C4-2B (cell line): ENCODE measurements at regions not wholly inside any gene's neighbourhood (a gene's known extent, or its start where the extent isn't known, plus 50 kb on each side); places are given as distances from the start of the nearest gene placed in this dataset.
"Not testable (repeated sequence)": the region's sequence is repeated elsewhere in the genome, so short reads cannot be mapped to it uniquely, and the experiment has no call there.

Experiments used
- H3K27ac ChIP-seq: fragments of 450-650 bp; 2 replicates; pipeline ENCODE4 v1.5.1; 2017
- ZFX ChIP-seq: fragments of 450-650 bp; IDR thresholded peaks from 2 replicates; pipeline ENCODE4 v1.6.1; 2017
- TF ChIP-seq, protein P1 (sequence below): fragments of 450-650 bp; conservative IDR thresholded peaks from 2 replicates; pipeline ENCODE4 v1.5.1; 2017; ENCODE audit warnings: mild to moderate bottlenecking

DNA sequence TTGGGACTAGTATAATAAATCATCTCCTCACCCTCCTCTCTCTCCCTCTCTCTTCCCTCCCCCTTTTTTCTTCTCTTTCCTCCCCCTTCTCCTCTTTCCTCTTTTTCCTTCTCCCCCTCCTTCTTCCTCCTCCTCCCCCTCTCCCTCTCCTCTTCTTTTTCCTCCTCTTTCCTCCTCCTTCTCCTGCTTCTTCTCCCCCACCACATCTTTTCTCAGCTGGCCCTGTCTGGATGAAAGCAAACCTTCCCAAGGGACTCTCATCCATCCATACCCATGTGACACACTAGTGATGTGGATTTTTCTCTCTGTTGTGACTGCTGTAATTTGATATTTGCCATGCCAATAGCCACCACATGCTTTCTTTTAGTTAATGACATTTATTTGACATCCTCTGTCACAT lies 127.2 kb downstream of the EBLN2 start:
- no peak overlapping the region for H3K27ac ChIP-seq
- TF ChIP-seq, protein P1, sequence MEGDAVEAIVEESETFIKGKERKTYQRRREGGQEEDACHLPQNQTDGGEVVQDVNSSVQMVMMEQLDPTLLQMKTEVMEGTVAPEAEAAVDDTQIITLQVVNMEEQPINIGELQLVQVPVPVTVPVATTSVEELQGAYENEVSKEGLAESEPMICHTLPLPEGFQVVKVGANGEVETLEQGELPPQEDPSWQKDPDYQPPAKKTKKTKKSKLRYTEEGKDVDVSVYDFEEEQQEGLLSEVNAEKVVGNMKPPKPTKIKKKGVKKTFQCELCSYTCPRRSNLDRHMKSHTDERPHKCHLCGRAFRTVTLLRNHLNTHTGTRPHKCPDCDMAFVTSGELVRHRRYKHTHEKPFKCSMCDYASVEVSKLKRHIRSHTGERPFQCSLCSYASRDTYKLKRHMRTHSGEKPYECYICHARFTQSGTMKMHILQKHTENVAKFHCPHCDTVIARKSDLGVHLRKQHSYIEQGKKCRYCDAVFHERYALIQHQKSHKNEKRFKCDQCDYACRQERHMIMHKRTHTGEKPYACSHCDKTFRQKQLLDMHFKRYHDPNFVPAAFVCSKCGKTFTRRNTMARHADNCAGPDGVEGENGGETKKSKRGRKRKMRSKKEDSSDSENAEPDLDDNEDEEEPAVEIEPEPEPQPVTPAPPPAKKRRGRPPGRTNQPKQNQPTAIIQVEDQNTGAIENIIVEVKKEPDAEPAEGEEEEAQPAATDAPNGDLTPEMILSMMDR = no peak
- TF ChIP-seq ZFX = no peak

DNA sequence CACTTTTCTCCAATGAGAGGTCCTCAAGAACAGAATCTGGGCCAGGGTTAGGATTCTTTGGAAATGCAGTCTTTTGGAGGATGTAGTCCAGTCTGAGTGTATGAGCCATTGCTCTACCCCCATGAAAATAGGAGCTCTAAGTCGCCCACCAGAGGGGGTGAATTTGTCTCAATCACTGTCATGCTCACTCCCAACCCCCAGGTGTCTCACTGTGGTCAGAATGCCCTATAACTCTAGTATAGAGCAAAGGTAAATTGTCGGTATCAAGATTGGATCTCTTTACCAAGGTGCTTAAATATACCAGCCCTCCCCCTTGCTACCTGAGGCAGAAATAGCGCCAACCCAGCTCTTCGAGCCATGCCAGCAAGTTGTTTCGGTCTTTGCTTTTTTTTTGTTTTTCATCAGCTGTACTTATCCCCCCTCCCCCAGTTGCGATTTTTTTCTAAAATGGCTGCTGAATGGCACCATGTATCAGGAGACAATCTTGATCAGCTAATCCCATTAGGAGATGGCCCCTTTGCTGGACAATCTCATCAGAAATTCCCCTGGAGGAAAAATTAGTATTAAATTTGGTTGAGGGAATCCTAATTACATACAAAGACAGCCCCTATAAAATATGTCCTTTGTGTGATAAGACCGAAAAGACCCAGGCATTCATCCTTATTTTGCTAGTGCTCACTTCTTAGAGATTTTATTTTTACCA lies 130.7 kb downstream of the EBLN2 start:
- no peak for TF ChIP-seq ZFX
- TF ChIP-seq, protein P1 = peak; percentile 31
- H3K27ac ChIP-seq = no peak overlapping the region

DNA sequence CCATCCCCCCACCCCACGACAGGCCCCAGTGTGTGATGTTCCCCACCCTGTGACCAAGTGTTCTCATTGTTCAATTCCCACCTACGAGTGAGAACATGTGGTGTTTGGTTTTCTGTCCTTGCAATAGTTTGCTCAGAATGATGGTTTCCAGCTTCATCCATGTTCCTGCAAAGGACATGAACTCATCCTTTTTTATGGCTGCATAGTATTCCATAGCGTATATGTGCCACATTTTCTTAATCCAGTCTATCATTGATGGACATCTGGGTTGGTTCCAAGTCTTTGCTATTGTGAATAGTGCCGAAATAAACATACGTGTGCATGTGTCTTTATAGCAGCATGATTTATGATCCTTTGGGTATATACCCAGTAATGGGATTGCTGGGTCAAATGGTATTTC lies 132.5 kb downstream of the EBLN2 start:
- H3K27ac ChIP-seq = not testable (repeated sequence)

DNA sequence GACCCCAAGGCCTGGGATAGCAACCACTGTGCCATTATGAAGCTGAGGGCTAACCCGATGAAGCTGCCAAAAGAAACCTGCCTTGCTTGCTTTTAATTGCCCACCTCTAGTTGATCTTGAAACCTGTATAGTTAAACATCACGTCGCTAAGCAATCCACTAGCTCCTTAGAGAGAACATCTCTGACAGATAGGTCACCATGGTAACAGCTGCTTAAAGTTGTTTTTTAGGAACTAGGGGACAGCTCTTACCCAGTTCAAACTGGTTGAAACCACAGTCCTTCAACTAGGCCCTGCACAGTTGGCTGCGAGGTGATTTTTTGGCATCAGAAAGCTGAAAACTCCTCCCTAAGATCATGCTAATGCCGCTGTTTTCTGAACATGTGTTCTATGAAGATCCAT lies 135.7 kb downstream of the EBLN2 start:
- no peak overlapping the region for H3K27ac ChIP-seq
- TF ChIP-seq, protein P1 = no peak
- no peak for TF ChIP-seq ZFX

DNA sequence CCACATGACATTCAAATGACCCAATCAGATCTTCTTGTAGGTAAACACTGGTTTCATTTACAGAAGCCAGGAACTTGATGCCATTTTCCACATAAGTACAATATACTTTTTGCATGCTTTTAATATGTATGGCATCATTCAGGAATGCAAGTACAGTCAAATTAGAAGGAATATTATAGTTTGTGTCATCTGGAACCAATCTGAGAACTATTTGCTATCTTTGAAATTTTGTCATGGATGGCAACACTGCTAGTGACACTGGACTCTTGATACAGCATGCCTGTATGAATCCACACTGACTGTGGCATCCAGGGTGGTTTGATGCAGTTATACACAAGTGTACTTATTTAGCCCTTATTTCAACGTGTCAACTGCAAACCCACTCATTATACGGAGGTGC lies 141.6 kb downstream of the EBLN2 start:
- no peak for TF ChIP-seq ZFX
- TF ChIP-seq, protein P1 = no peak
- no peak overlapping the region for H3K27ac ChIP-seq

DNA sequence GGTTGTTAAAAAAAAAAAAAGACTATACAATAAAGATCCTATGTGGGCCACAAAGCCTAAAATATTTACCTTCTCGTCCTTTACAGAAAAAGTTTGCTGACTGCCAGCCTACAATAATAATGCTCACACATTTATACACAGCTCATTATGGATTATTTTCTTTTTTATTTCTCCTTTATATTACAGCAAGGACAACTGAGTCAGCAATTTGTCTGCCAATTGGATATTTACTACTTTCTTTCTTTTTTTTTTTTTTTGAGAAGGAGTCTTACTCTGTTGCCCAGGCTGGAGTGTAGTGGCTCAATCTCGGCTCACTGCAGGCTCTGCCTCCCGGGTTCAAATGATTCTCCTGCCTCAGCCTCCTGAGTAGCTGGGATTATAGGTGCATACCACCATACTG lies 142.2 kb downstream of the EBLN2 start:
- H3K27ac ChIP-seq = no peak overlapping the region
- TF ChIP-seq ZFX = no peak
- TF ChIP-seq, protein P1 = no peak

DNA sequence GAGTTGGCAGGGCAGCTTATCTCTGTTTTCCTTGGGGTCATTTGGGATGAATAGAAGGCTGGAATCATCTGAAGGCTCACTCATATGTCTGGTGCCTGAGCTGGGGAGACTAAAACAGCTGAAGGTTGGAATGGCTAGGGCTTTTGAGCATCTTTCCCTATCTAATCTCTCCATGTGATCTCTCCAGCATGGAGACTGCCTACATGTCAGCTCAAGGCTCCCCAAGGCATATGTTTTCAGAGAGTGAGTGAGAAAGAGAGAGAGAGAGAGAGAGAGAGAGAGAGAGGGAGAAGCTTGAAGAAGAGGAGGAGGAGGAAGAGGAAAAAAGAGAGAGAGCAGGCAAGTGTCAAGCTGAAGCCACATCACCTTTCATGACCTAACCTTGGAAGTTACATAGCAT lies 143.4 kb downstream of the EBLN2 start:
- TF ChIP-seq ZFX = no peak
- TF ChIP-seq, protein P1 = no peak
- H3K27ac ChIP-seq = no peak overlapping the region

DNA sequence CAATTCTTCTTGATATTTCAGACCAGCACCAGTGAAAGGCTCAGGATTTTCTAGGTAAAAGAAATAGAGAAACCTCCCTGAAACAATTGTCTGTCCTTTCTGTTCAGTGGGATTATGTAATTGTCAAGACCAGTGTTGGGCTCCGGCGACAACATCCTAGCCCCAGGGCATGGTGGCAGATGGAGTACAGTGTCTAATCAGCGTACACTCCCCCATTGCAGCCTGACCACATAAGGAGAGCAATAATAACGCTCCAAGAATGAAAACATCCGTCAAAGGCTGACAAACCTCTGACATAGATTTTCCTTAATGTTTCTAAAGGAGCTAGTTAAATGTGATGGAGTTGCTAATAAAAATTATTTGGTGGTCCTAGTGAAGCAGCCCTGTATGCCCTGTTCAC lies 144.6 kb downstream of the EBLN2 start:
- H3K27ac ChIP-seq = no peak overlapping the region
- no peak for TF ChIP-seq ZFX
- TF ChIP-seq, protein P1 = no peak
